ENCODE measurements at regions not wholly inside any gene's neighbourhood (a gene's known extent, or its start where the extent isn't known, plus 50 kb on each side); places are given as distances from the start of the nearest gene placed in this dataset.

DNA sequence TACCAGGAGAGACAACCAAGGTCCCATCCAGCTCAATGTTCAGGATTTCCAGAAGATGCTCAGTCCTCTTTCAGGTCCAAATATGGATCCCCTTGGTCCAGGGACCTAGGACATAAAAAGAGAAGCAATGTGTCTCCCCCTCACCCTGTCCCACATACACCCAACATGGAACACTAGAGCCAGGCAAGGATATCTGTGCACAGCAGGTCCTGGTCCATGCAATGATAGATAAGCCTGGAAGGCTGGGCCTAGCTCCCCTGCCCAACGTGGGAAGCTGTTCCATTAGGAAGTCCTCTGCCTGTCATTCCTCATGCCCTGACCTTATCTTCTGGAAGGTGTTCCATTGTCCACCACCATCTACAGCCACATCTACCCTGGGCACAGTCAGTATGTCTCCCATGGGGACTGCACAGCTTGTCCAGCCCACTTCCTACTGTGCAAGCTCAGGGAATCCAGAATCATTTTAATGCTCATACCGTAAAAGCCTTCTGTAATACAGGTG, 1434.8 kb downstream of the TBC1D22A start:
- DNase-seq (ENCODE audit: low spot score), result no peak

DNA sequence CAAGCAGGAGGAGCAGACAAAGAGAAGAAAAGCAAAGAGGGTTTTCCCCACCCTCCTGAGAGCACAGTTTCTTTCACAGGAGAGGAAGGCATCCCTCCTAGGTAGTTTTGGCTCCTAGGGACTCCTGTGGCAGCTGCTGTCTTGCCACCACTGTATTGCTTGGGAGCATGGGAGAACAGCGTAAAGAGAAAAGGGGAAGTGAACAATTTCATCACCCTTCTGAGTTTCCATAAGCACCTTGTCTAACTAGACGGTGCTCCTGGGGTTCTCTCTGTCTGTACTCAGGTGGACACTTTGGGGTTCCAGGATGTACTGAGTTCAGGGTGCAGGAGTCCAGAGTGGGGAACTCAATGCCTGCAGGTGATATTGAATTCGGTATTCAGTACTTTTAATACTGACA, 1430.5 kb downstream of the TBC1D22A start:
- DNase-seq (ENCODE audit: low spot score), result no peak

- no peak for DNase-seq (ENCODE audit: low spot score)
These were observed 1429.6 kb downstream of the TBC1D22A start for GRCh38 chr22:48192071-48192470.

GRCh38 chr22:48188231-48188721, 1425.8 kb downstream of the TBC1D22A start:
- DNase-seq (ENCODE audit: low spot score), result no peak

GRCh38 chr22:48187356-48187755, 1424.9 kb downstream of the TBC1D22A start:
- no peak for DNase-seq (ENCODE audit: low spot score)

DNA sequence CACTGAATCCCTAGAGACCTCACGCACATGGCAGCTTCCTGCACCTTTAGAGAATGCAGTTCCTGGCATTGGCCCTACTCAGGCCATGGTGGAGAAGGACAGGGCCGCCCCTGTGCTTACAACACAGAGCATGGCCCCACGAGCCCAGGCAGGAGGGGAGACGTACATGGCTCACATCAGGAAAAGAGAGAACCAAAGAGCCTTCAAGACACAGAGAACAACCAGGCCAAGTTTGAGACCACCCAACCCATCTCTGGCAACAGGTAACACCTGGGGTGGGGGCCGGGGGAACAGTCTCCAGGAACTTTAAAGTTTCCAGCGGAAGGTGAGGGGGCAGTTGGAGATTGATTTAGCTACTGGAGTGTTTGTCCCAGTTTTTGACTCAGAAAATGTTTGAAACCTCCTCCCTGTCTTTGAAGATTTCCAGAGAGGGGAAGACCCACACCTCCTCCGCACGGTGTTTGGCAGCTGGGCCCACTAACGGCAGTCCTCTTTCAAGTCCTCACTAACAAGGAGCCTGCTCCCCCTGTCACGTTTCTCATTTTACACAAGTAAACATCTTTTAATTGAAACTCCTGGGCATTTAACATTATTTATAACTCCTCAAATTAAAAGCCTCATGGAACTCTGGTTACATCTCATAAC, 1423.8 kb downstream of the TBC1D22A start:
- no peak for DNase-seq (ENCODE audit: low spot score)

DNA sequence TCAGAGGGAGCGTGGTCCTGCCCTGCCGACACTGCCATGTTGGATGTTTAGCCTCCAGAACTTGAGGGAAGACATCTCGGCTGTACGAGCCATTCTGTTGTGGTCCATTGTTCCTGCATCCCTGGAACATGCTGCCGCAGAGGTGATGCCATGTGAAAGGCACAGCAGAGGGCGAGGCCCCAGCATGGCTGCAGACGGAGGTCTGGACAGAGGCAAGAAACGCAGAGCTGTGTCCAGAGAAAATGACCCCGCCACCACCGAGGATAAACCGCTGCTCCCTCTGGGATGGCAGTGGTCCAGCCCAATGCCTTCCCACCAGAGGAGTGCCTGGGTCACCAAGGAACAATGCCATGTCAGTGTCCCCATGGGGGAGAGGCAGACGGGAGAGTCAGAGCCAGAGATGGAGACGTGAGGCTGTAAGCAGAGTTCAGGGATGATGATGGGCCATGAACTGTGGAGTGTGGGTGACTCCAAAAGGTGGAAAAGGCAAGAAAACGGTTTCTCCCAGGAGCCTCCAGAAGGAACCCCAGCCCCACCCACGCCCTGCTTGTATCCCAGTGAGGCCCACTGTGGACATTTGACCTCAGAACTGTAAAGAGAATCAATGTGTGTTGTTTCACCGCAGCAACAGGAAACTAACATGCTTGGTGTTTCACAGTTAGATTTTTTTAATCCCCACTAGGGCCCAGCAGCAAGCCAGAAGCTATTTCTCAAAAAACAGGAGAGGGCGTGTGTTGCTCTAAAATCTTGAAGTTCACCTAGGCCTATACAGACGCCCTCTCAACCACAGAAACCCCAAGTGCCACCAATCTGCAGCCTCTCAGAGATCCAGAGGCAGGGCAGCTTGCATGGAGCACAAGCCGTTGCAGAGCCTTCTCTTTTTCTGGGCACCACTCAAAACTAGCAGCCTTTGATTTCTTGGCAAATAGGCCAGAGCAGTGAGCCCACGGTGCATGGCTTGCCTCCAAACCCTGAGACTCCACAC, 1422.9 kb downstream of the TBC1D22A start:
- no peak for DNase-seq (ENCODE audit: low spot score)

DNA sequence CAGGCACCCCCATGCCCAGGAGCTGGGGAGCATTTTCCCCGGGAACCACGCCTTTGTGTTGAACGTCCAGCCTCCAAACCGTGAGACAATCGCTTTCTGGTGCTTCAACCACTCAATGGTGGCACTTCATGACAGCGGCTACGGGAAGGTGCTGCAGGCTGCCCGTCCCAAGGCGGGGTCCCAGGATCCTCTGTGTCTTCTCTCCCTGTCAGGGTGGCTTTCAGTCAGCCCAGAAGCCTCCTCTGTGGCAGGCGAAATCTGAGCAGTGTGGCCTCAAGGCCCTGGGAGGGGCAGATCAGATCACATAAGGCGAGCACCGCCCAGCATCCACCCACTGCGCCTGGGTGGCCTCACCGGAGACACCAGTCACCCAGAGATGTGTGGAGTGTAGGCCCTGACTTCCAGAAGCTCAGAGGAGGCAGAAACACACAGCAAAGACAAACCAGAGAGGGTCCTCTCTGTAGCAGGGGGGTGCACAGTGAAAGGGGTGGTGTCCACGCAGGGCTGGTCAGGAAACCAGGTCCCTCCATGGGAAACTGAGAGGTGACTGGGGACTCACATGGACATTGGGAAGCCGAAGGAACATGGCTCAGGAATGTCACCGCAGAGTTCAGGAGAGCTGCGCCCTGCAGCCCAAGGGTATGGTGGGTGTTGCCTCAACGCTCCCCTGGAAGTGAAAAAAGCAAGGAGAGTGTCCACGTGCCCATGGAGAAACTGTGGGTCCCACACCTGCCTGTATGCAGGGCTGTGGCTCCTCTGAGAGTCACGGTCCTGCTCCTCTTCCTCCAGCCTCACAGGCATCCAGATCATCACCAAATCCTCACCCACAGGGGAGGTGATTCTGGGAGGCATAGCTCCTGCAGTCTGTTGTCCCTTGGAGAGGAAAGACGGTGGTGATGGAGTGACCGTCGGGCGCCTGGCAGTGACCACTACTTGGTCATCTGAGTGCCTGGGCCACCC, 1420.7 kb downstream of the TBC1D22A start:
- DNase-seq (ENCODE audit: low spot score), result no peak

- no peak for DNase-seq (ENCODE audit: low spot score)
These were observed 1419.6 kb downstream of the TBC1D22A start for GRCh38 chr22:48182031-48182430.

- DNase-seq (ENCODE audit: low spot score), result no peak
These were observed 1419.0 kb downstream of the TBC1D22A start for GRCh38 chr22:48181263-48181955.

DNA sequence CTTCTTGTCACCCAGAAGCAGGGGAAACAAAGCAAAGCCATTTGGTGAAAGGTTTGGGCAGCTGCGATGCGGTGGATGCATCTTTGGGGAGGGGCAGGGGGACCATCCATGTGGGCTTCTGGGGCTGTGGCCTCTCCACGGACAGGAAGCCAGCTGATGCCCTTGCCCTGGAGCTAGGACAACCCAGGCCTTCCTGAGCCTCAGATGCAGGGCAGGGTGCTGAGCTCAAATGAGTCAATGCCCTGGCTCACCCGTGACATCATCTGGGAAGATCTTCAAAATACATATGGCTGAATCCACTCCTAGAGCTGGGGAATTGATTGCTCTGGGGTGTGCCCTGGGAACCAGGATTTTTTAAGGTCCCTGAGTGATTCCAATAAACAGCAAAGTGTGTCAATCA, 1418.2 kb downstream of the TBC1D22A start:
- no peak for DNase-seq (ENCODE audit: low spot score)

DNA sequence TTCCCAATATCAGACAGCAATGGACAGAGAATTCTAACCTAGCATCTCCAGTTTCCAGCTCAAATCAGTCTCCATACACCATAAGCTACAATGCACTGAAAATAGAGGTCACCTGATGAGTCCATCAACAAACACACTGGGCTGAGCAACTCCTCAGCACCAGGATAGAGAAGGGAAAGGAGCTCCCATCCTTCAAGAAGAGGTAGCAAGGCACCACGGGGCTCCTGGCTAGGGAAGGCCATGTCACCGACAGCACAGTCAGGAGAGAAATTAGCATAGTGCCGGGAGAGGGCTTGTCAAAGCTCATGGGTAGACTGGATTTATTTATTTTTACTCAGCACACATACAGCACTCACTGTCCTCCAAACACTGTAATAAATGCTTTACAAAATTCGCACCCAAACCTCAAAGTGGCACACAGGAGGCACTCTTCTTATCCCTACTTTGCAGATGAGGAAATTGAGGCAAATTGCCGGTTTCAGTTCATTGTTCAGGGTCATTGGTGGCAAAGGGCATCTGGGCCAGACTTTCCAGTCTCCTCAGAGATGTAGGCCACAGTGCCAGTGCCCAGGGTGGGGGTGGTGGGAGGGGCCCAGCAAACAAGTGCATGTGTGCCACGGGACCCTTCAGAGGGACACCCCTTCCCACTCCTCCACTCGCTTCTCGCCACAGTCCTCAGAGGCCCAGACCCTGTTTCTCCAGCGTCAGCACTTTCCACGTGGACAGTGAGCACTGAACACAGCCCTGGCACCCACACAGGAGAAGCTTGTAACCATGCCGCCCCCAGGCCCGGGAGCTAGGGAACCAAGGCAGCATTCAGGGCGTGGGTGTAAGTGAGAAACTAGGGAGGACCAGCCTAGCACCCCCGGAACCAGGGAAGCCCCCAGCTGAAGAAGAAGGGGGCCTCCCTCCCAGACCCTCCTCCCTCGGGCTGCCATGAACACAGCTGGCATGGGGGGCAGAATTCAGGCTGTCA, 1417.4 kb downstream of the TBC1D22A start:
- no peak for DNase-seq (ENCODE audit: low spot score)

DNA sequence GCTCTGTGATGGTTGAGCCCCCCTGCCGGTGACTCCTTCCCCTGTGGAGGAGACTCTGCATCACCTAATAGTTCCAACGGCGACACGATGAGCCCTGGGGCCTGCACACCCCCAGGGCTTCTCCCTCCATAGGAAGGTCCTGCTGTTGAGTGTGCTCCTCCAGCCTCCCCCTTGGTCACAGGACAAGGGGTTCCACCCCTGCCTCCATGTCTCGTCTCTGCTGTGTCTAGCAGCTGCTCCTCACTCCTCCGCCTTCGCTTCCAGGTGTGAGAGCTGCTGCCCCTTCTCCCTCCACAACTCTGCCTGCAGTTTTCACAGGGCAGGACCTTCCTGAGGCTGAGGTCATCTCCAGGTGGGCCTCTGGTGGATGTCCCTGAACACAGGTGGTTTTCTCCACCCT, 1416.1 kb downstream of the TBC1D22A start:
- no peak for DNase-seq (ENCODE audit: low spot score)

GRCh38 chr22:48177631-48178030, 1415.2 kb downstream of the TBC1D22A start:
- DNase-seq (ENCODE audit: low spot score), result no peak

GRCh38 chr22:48175721-48176120, 1413.3 kb downstream of the TBC1D22A start:
- DNase-seq (ENCODE audit: low spot score), result no peak

- no peak for DNase-seq (ENCODE audit: low spot score)
These were observed 1411.3 kb downstream of the TBC1D22A start for GRCh38 chr22:48173773-48174160.

DNA sequence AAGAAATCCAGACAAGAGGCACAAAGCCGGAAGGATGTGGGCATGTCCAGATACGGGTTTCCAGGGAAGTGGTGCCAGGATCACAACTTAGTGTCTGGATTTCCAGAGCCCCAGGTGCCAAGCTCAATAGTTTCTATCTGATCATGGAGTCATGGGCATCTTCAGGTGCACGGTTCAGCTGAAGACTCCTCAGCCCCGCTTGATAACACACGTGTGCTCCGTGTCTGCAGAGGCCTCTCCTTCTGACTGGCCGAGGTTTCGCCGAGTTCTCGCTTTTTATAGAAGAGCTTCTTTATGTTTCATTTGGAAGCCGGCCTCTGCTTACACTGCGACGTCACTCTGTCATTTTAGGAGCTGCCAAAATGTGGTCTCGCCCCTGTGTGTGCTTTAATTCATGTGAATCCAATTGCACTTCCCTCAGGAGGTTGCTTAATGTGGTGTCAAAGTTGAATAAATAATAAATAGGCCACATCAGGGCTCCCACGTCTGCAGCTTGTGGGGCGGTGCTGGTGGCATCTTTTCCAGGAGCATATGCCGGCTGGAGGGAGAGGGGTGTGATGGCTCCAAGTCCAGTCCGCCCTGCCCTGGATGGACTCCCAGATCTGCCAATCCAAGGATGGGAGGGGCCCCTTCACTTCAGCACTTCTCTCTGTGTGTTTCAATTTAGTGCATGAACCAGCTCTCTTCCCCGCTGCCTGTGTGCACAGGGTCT, 1410.8 kb downstream of the TBC1D22A start:
- no peak for DNase-seq (ENCODE audit: low spot score)

GRCh38 chr22:48171271-48171691, 1408.8 kb downstream of the TBC1D22A start:
- no peak for DNase-seq (ENCODE audit: low spot score)

DNA sequence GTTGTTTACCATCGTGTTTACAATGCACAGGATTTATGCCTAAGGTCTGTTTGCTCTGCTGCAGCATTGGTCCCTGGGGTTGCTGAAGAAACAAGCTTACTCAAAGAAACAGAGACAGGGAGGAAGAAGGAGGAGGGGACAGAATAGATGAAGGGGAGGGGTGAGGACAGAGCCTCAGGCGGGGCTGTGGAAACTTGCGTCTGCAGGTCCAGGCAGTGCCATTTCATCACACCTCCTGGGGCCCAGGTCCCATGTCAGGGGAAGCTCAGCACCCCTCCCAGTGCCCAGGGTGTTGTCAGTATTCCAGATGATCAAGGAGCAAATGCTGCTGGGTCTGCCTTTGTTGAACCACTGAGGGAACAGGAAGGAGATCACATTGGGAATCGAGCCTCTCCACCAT, 1406.8 kb downstream of the TBC1D22A start:
- no peak for DNase-seq (ENCODE audit: low spot score)
